ENCODE measurements at regions not wholly inside any gene's neighbourhood (a gene's known extent, or its start where the extent isn't known, plus 50 kb on each side); places are given as distances from the start of the nearest gene placed in this dataset.

DNA sequence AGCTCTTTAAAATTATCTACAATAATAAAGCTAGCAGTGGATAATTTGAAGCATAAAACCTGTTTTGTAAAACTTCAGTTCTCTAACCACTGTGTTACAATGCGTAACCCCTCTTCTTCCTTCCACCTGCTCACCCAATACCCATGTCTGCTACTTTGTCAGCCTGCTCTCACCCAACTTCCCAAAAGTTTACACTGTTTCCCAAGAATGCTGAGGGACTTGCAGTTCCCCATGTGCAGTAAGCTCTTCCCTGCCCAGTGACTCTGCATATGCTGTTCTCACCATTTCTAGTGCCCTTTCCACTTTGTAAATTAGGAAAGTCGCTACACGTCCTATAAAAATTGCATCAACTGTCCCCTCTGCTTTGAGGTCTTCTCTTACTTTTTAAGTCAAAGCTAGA, 315.9 kb upstream of the SEMA6D start:
- intact Hi-C loops (cut with DNase I; ENCODE audit: low total_unique reads) = no loop called here
- no peak for TF ChIP-seq CTCF (IDR thresholded peaks at IDR 0.05)
- TF ChIP-seq POLR2A (IDR thresholded peaks at IDR 0.05) = no peak
- H3K4me3 ChIP-seq (ENCODE audit: low read depth, poor library complexity, severe bottlenecking) = no peak overlapping the region
- WGBS, 2 donors = 90 to 92% methylated on average over 3 of the region's 3 CpGs
- no peak for DNase-seq (ENCODE audit: low spot score in 2 of 2)

DNA sequence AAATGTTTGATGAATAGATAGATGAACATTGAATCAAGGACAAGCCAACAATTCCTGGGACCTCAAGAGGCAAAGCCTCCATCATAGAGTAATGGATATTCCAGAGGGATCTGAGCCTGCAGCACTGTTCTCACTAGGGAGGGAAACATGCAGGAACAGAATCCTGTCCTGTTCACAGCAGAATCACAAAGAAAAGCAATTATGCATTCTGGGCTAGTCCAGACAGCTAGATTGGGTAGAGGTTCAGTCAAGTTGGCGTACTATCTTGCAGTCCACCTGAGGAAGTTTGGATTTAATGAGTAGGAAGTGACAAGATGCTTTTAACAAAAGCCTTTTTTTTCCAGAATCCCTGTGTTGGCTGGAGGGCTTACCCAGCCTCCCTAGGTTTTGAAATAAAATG, 314.5 kb upstream of the SEMA6D start:
- TF ChIP-seq CTCF (IDR thresholded peaks at IDR 0.05) = no peak
- TF ChIP-seq POLR2A (IDR thresholded peaks at IDR 0.05) = no peak
- 46 to 50% methylated on average over 1 of the region's 1 CpG for WGBS, 2 donors
- intact Hi-C loops (cut with DNase I; ENCODE audit: low total_unique reads) = no loop called here

GRCh38 chr15:47404877-47405276, 312.4 kb upstream of the SEMA6D start:
- intact Hi-C loops (cut with DNase I; ENCODE audit: low total_unique reads) = no loop called here
- 67 to 68% methylated on average over 3 of the region's 3 CpGs for WGBS, 2 donors
- TF ChIP-seq POLR2A (IDR thresholded peaks at IDR 0.05) = no peak
- TF ChIP-seq CTCF (IDR thresholded peaks at IDR 0.05) = no peak
- no peak overlapping the region for H3K4me3 ChIP-seq (ENCODE audit: low read depth, poor library complexity, severe bottlenecking)
- DNase-seq (ENCODE audit: low spot score in 2 of 2) = no peak

More for the DNA sequence above, 314.5 kb upstream of the SEMA6D start:
- DNase-seq (ENCODE audit: low spot score in 2 of 2) = no peak
- H3K4me3 ChIP-seq (ENCODE audit: low read depth, poor library complexity, severe bottlenecking) = no peak overlapping the region

GRCh38 chr15:47405365-47406162, 311.7 kb upstream of the SEMA6D start:
- no peak for DNase-seq (ENCODE audit: low spot score in 2 of 2)
- TF ChIP-seq CTCF (IDR thresholded peaks at IDR 0.05) (no peak), POLR2A (IDR thresholded peaks at IDR 0.05) (no peak)
- intact Hi-C loops (cut with DNase I; ENCODE audit: low total_unique reads) = no loop called here
- H3K4me3 ChIP-seq (ENCODE audit: low read depth, poor library complexity, severe bottlenecking) = no peak overlapping the region
- 48 to 73% methylated on average over 5 of the region's 5 CpGs for WGBS, 2 donors

GRCh38 chr15:47407692-47408091, 309.6 kb upstream of the SEMA6D start:
- intact Hi-C loops (cut with DNase I; ENCODE audit: low total_unique reads) = no loop called here
- DNase-seq (ENCODE audit: low spot score in 2 of 2) = no peak
- no peak overlapping the region for H3K4me3 ChIP-seq (ENCODE audit: low read depth, poor library complexity, severe bottlenecking)
- no peak for TF ChIP-seq CTCF (IDR thresholded peaks at IDR 0.05)
- 96 to 97% methylated on average over 5 of the region's 5 CpGs for WGBS, 2 donors

DNA sequence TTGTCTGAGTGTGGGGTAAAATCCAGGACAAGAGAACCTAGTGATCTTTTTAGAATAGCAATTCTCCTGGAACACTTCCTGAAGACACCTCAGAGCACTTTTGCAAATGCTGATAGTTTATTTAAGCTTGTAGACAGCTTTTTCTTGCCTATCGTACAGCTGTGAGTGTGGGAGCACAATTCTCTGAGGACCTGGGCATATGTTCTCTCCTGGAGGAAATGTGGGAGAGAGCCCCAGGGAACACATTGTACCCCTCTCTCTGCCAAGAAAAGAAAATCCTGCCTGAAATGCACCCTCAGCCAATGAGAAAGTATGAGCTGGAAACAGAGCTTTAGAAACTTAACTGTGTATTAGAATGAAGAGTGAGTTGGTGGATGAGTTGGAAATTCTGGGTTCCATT, 308.3 kb upstream of the SEMA6D start:
- intact Hi-C loops (cut with DNase I; ENCODE audit: low total_unique reads) = no loop called here
- no peak for TF ChIP-seq POLR2A (IDR thresholded peaks at IDR 0.05)
- no peak for TF ChIP-seq CTCF (IDR thresholded peaks at IDR 0.05)
- WGBS, 2 donors = 40 to 60% methylated on average over 1 of the region's 1 CpG
- no peak overlapping the region for H3K4me3 ChIP-seq (ENCODE audit: low read depth, poor library complexity, severe bottlenecking)
- no peak for DNase-seq (ENCODE audit: low spot score in 2 of 2)

All from lower leg skin (tissue), 4 donors.